ENCODE measurements at regions not wholly inside any gene's neighbourhood (a gene's known extent, or its start where the extent isn't known, plus 50 kb on each side); places are given as distances from the start of the nearest gene placed in this dataset.

- H3K4me1 ChIP-seq, result peaks cover 0 to 7% of the 10 kb centered on the region in 2 donors
- intact Hi-C loops (cut with DNase I), result no loop called here
- WGBS, 2 donors, result 92 to 95% methylated on average over 3 of the region's 3 CpGs
- H3K27me3 ChIP-seq, result no peaks in the 10 kb centered on the region
- DNase-seq, result no peak
- H3K9me3 ChIP-seq, result no peaks in the 10 kb centered on the region
- H3K36me3 ChIP-seq, result no peaks in the 10 kb centered on the region
- TF ChIP-seq CTCF (IDR thresholded peaks at IDR 0.05) (no peak), POLR2A (IDR thresholded peaks at IDR 0.05) (no peak)
- H3K27ac ChIP-seq, result no peak overlapping the region
- no peak overlapping the region for H3K4me3 ChIP-seq (replicated peaks in 1 of 3)
Observed at GRCh38 chr4:38453253-38453881, 210.6 kb upstream of the KLF3 start.

GRCh38 chr4:38454284-38454683 lies 209.7 kb upstream of the KLF3 start:
- TF ChIP-seq CTCF (IDR thresholded peaks at IDR 0.05), result no peak
- no peak for TF ChIP-seq POLR2A (IDR thresholded peaks at IDR 0.05)
- Histone ChIP-seq H3K27me3 (no peaks in the 10 kb centered on the region), H3K9me3 (no peaks in the 10 kb centered on the region), H3K4me3 (replicated peaks in 1 of 3) (no peak overlapping the region), H3K27ac (no peak overlapping the region), H3K36me3 (no peaks in the 10 kb centered on the region), H3K4me1 (peaks cover 0 to 7% of the 10 kb centered on the region in 2 donors)
- intact Hi-C loops (cut with DNase I), result no loop called here
- DNase-seq, result no peak
- WGBS, 2 donors, result 92% methylated on average over 3 of the region's 3 CpGs

GRCh38 chr4:38455092-38455862 lies 208.7 kb upstream of the KLF3 start:
- no peak for TF ChIP-seq POLR2A (IDR thresholded peaks at IDR 0.05)
- TF ChIP-seq CTCF (IDR thresholded peaks at IDR 0.05), result no peak

GRCh38 chr4:38456096-38456495 lies 207.9 kb upstream of the KLF3 start:
- intact Hi-C loops (cut with DNase I), result no loop called here
- no peak overlapping the region for H3K27ac ChIP-seq
- no peaks in the 10 kb centered on the region for H3K27me3 ChIP-seq
- peaks cover 0 to 7% of the 10 kb centered on the region in 2 donors for H3K4me1 ChIP-seq
- H3K36me3 ChIP-seq, result no peaks in the 10 kb centered on the region
- no peak for DNase-seq
- H3K4me3 ChIP-seq (replicated peaks in 1 of 3), result no peak overlapping the region
- TF ChIP-seq POLR2A (IDR thresholded peaks at IDR 0.05) (no peak), CTCF (IDR thresholded peaks at IDR 0.05) (no peak)
- H3K9me3 ChIP-seq, result no peaks in the 10 kb centered on the region
- 100% methylated on average over 1 of the region's 1 CpG for WGBS, 2 donors

More at GRCh38 chr4:38455092-38455862, 208.7 kb upstream of the KLF3 start:
- Histone ChIP-seq H3K27ac (no peak overlapping the region), H3K9me3 (no peaks in the 10 kb centered on the region), H3K4me3 (replicated peaks in 1 of 3) (no peak overlapping the region), H3K36me3 (no peaks in the 10 kb centered on the region), H3K4me1 (peaks cover 0 to 7% of the 10 kb centered on the region in 2 donors), H3K27me3 (no peaks in the 10 kb centered on the region)
- no peak for DNase-seq
- intact Hi-C loops (cut with DNase I), result no loop called here
- WGBS, 2 donors, result 83 to 86% methylated on average over 7 of the region's 7 CpGs

- WGBS, 2 donors, result 95% methylated on average over 7 of the region's 7 CpGs
- no peaks in the 10 kb centered on the region for H3K36me3 ChIP-seq
- intact Hi-C loops (cut with DNase I), result no loop called here
- no peak overlapping the region for H3K4me3 ChIP-seq (replicated peaks in 1 of 3)
- H3K27ac ChIP-seq, result no peak overlapping the region
- H3K27me3 ChIP-seq, result no peaks in the 10 kb centered on the region
- DNase-seq, result no peak
- no peaks in the 10 kb centered on the region for H3K9me3 ChIP-seq
- TF ChIP-seq POLR2A (IDR thresholded peaks at IDR 0.05) (no peak), CTCF (IDR thresholded peaks at IDR 0.05) (no peak)
- no peaks in the 10 kb centered on the region for H3K4me1 ChIP-seq
Observed at GRCh38 chr4:38461342-38461741, 202.7 kb upstream of the KLF3 start.
